ENCODE measurements at regions not wholly inside any gene's neighbourhood (a gene's known extent, or its start where the extent isn't known, plus 50 kb on each side); places are given as distances from the start of the nearest gene placed in this dataset.

DNA sequence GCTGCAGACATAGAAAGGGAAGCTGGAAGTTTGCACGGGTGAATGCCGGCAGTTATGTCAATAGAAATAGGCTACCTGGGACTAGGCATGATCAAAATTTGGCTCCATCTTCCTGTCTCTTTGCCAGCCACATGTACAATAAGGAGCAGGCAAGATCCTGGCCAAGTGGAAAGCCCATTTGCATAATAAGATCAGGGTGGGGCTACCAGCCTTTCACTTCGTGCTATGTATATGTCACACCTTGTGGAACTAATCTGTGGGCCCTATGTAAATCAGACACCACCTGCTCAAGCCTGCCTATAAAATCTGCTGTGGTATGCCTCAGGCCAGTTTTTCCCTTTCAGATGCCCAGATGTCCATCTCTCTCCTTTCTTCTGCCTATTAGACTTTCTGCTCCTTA, 79.3 kb upstream of the DRD2 start:
- no peaks in the 10 kb centered on the region for H3K4me1 ChIP-seq (ENCODE audit: control insufficient read depth, extremely low read depth, insufficient read depth, low read length)
- no peak overlapping the region for H3K27ac ChIP-seq (ENCODE audit: insufficient read depth, low read depth, low read length)
- H3K27me3 ChIP-seq (ENCODE audit: control insufficient read depth in 2 of 2, insufficient read depth in 2 of 2, low read length in 2 of 2) = no peaks in the 10 kb centered on the region
- H3K36me3 ChIP-seq (ENCODE audit: control insufficient read depth in 2 of 2, extremely low read depth in 1 of 2, insufficient read depth in 2 of 2, low read length in 2 of 2) = no peaks in the 10 kb centered on the region
- dilution Hi-C loops (cut with MboI; ENCODE audit: extremely low pct_ligation_motif_present, low sequenced_read_pairs) = no loop called here
- no peak overlapping the region for H3K9ac ChIP-seq (replicated peaks; ENCODE audit: extremely low read depth, insufficient read depth, low read length)
- TF ChIP-seq, protein P1, sequence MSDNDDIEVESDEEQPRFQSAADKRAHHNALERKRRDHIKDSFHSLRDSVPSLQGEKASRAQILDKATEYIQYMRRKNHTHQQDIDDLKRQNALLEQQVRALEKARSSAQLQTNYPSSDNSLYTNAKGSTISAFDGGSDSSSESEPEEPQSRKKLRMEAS (IDR thresholded peaks at IDR 0.05; ENCODE audit: insufficient read depth, insufficient read length) = no peak
- no peak for TF ChIP-seq POLR2A (IDR thresholded peaks at IDR 0.05; ENCODE audit: low read depth, low read length)
- no peak for TF ChIP-seq EZH2 (IDR thresholded peaks at IDR 0.05; ENCODE audit: borderline replicate concordance, low read depth, low read length, severe bottlenecking)
- no peak for TF ChIP-seq MYC (IDR thresholded peaks at IDR 0.05; ENCODE audit: low read depth, low read length)
- TF ChIP-seq, protein P2, sequence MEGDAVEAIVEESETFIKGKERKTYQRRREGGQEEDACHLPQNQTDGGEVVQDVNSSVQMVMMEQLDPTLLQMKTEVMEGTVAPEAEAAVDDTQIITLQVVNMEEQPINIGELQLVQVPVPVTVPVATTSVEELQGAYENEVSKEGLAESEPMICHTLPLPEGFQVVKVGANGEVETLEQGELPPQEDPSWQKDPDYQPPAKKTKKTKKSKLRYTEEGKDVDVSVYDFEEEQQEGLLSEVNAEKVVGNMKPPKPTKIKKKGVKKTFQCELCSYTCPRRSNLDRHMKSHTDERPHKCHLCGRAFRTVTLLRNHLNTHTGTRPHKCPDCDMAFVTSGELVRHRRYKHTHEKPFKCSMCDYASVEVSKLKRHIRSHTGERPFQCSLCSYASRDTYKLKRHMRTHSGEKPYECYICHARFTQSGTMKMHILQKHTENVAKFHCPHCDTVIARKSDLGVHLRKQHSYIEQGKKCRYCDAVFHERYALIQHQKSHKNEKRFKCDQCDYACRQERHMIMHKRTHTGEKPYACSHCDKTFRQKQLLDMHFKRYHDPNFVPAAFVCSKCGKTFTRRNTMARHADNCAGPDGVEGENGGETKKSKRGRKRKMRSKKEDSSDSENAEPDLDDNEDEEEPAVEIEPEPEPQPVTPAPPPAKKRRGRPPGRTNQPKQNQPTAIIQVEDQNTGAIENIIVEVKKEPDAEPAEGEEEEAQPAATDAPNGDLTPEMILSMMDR (IDR thresholded peaks at IDR 0.05; ENCODE audit: extremely low read depth in 1 of 2, insufficient read depth in 1 of 2, low read depth in 1 of 2, low read length in 2 of 2) = no peak
- TF ChIP-seq FOS (IDR thresholded peaks at IDR 0.05; ENCODE audit: borderline replicate concordance, insufficient read depth, low read length) = no peak
- no peak for TF ChIP-seq JUN (IDR thresholded peaks at IDR 0.05; ENCODE audit: borderline replicate concordance, insufficient read depth, insufficient read length, low read depth)
- TF ChIP-seq POLR2AphosphoS5 (IDR thresholded peaks at IDR 0.05; ENCODE audit: insufficient read depth, low read depth, low read length) = no peak
- TF ChIP-seq GATA2 (IDR thresholded peaks at IDR 0.05; ENCODE audit: insufficient read depth, insufficient read length, low read depth, low read length) = no peak
- no peaks in the 10 kb centered on the region for H3K9me1 ChIP-seq (replicated peaks; ENCODE audit: control insufficient read depth, extremely low read depth, insufficient read depth, low read length)
- H4K20me1 ChIP-seq (replicated peaks; ENCODE audit: control insufficient read depth, extremely low read depth, insufficient read depth, low read length) = no peaks in the 10 kb centered on the region
- BruUV-seq (replicated peaks) = no TSS peak
- ChIA-PET CTCF (interaction anchor here (1.4 kb wide), 1 partner anchor 966 kb away, joined by 3 read pairs; no protein-coding TSS in a partner anchor), POLR2A (no interaction called here)
- no peak overlapping the region for H3K4me3 ChIP-seq (replicated peaks in 1 of 3; ENCODE audit: insufficient read depth in 1 of 3, low read depth in 1 of 3, low read length in 3 of 3)
- H2AFZ ChIP-seq (ENCODE audit: low read depth, low read length) = no peak overlapping the region
- no peaks in the 10 kb centered on the region for H3K79me2 ChIP-seq (ENCODE audit: control insufficient read depth, insufficient read depth, low read length)
- DNase-seq (ENCODE audit: low read depth, low spot score) (no peak), FAIRE-seq (no peak)
- intact Hi-C loops (cut with micrococcal nuclease) = no loop called here
- H3K4me2 ChIP-seq (ENCODE audit: insufficient read depth, low read length) = no peak overlapping the region
- H3K9me3 ChIP-seq (replicated peaks; ENCODE audit: control insufficient read depth, insufficient read depth, low read length) = no peaks in the 10 kb centered on the region

Measured in endothelial cell of umbilical vein (primary cell).